ENCODE measurements at regions not wholly inside any gene's neighbourhood (a gene's known extent, or its start where the extent isn't known, plus 50 kb on each side); places are given as distances from the start of the nearest gene placed in this dataset.

- Histone ChIP-seq H3K4me3 (replicated peaks; ENCODE audit: low read depth, low read length) (no peak overlapping the region), H3K36me3 (ENCODE audit: control insufficient read depth, insufficient read depth, low read length) (no peaks in the 10 kb centered on the region), H3K27me3 (replicated peaks; ENCODE audit: control insufficient read depth, insufficient read depth, low read length) (no peaks in the 10 kb centered on the region; the same call in 1 of the 2 replicates)
- DNase-seq (ENCODE audit: extremely low read depth, insufficient read length): no peak
- no peak for TF ChIP-seq CTCF (IDR thresholded peaks at IDR 0.05; ENCODE audit: insufficient read depth, low read length, poor library complexity, severe bottlenecking)
These were observed 221.0 kb downstream of the MTX2 start for GRCh38 chr2:176490061-176490861.

- no peak for TF ChIP-seq CTCF (IDR thresholded peaks at IDR 0.05; ENCODE audit: insufficient read depth, low read length, poor library complexity, severe bottlenecking)
- Histone ChIP-seq H3K27me3 (replicated peaks; ENCODE audit: control insufficient read depth, insufficient read depth, low read length) (no peaks in the 10 kb centered on the region), H3K36me3 (ENCODE audit: control insufficient read depth, insufficient read depth, low read length) (no peaks in the 10 kb centered on the region), H3K4me3 (replicated peaks; ENCODE audit: low read depth, low read length) (no peak overlapping the region)
- peak; percentile 44 for DNase-seq (ENCODE audit: extremely low read depth, insufficient read length)
These were observed 222.1 kb downstream of the MTX2 start for GRCh38 chr2:176491172-176491904.

GRCh38 chr2:176492583-176492982, 223.3 kb downstream of the MTX2 start:
- Histone ChIP-seq H3K27me3 (replicated peaks; ENCODE audit: control insufficient read depth, insufficient read depth, low read length) (no peaks in the 10 kb centered on the region), H3K36me3 (ENCODE audit: control insufficient read depth, insufficient read depth, low read length) (no peaks in the 10 kb centered on the region), H3K4me3 (replicated peaks; ENCODE audit: low read depth, low read length) (no peak overlapping the region)
- TF ChIP-seq CTCF (IDR thresholded peaks at IDR 0.05; ENCODE audit: insufficient read depth, low read length, poor library complexity, severe bottlenecking): no peak
- DNase-seq (ENCODE audit: extremely low read depth, insufficient read length): no peak

GRCh38 chr2:176493226-176493825, 224.1 kb downstream of the MTX2 start:
- no peak for TF ChIP-seq CTCF (IDR thresholded peaks at IDR 0.05; ENCODE audit: insufficient read depth, low read length, poor library complexity, severe bottlenecking)
- H3K27me3 ChIP-seq (replicated peaks; ENCODE audit: control insufficient read depth, insufficient read depth, low read length): no peaks in the 10 kb centered on the region
- H3K36me3 ChIP-seq (ENCODE audit: control insufficient read depth, insufficient read depth, low read length): no peaks in the 10 kb centered on the region
- DNase-seq (ENCODE audit: extremely low read depth, insufficient read length): no peak
- no peak overlapping the region for H3K4me3 ChIP-seq (replicated peaks; ENCODE audit: low read depth, low read length)

- Histone ChIP-seq H3K4me3 (replicated peaks; ENCODE audit: low read depth, low read length) (no peak overlapping the region), H3K36me3 (ENCODE audit: control insufficient read depth, insufficient read depth, low read length) (no peaks in the 10 kb centered on the region), H3K27me3 (replicated peaks; ENCODE audit: control insufficient read depth, insufficient read depth, low read length) (no peaks in the 10 kb centered on the region)
- DNase-seq (ENCODE audit: extremely low read depth, insufficient read length): no peak
- no peak for TF ChIP-seq CTCF (IDR thresholded peaks at IDR 0.05; ENCODE audit: insufficient read depth, low read length, poor library complexity, severe bottlenecking)
These were observed 224.7 kb downstream of the MTX2 start for GRCh38 chr2:176493909-176494308.

Measured in GM06990 (cell line).